ENCODE measurements at regions not wholly inside any gene's neighbourhood (a gene's known extent, or its start where the extent isn't known, plus 50 kb on each side); places are given as distances from the start of the nearest gene placed in this dataset.
A peak's percentile ranks its signal among the peaks of the same experiment; 100 is the strongest.

GRCh38 chr3:150314248-150315004, 93.7 kb upstream of the TSC22D2 start:
- ATAC-seq = no peak
- no peak for DNase-seq (ENCODE audit: low spot score in 2 of 2)
- no peak overlapping the region for H3K27ac Mint-ChIP-seq
- no peaks in the 10 kb centered on the region for H3K4me1 Mint-ChIP-seq
- H3K36me3 Mint-ChIP-seq = no peaks in the 10 kb centered on the region
- H3K9me3 Mint-ChIP-seq = no peaks in the 10 kb centered on the region
- no peak overlapping the region for H3K4me3 Mint-ChIP-seq

- no peak overlapping the region for H3K4me3 Mint-ChIP-seq
- H3K27ac Mint-ChIP-seq = no peak overlapping the region
- no peaks in the 10 kb centered on the region for H3K4me1 Mint-ChIP-seq
- no peak for DNase-seq (ENCODE audit: low spot score in 2 of 2)
- H3K36me3 Mint-ChIP-seq = no peaks in the 10 kb centered on the region
- no peaks in the 10 kb centered on the region for H3K9me3 Mint-ChIP-seq
- ATAC-seq = no peak
Observed at GRCh38 chr3:150312018-150312657, 96.0 kb upstream of the TSC22D2 start.

GRCh38 chr3:150311156-150311555, 96.9 kb upstream of the TSC22D2 start:
- no peak for DNase-seq (ENCODE audit: low spot score in 2 of 2)
- no peak for ATAC-seq
- Mint-ChIP-seq H3K4me1 (no peaks in the 10 kb centered on the region), H3K27ac (no peak overlapping the region), H3K4me3 (no peak overlapping the region), H3K9me3 (no peaks in the 10 kb centered on the region), H3K36me3 (no peaks in the 10 kb centered on the region)

GRCh38 chr3:150309557-150309956, 98.5 kb upstream of the TSC22D2 start:
- DNase-seq (ENCODE audit: low spot score in 2 of 2) (no peak), ATAC-seq (no peak)
- Mint-ChIP-seq H3K27ac (no peak overlapping the region), H3K4me3 (no peak overlapping the region), H3K36me3 (no peaks in the 10 kb centered on the region), H3K9me3 (no peaks in the 10 kb centered on the region), H3K4me1 (no peaks in the 10 kb centered on the region)

GRCh38 chr3:150309257-150309542, 98.9 kb upstream of the TSC22D2 start:
- no peak for ATAC-seq
- H3K4me3 Mint-ChIP-seq = no peak overlapping the region
- no peaks in the 10 kb centered on the region for H3K4me1 Mint-ChIP-seq
- H3K27ac Mint-ChIP-seq = no peak overlapping the region
- DNase-seq (ENCODE audit: low spot score in 2 of 2) = no peak
- no peaks in the 10 kb centered on the region for H3K9me3 Mint-ChIP-seq
- no peaks in the 10 kb centered on the region for H3K36me3 Mint-ChIP-seq

GRCh38 chr3:150308481-150309256, 99.4 kb upstream of the TSC22D2 start:
- H3K4me3 Mint-ChIP-seq = no peak overlapping the region
- H3K9me3 Mint-ChIP-seq = no peaks in the 10 kb centered on the region
- no peaks in the 10 kb centered on the region for H3K36me3 Mint-ChIP-seq
- ATAC-seq (no peak), DNase-seq (ENCODE audit: low spot score in 2 of 2) (no peak)
- no peak overlapping the region for H3K27ac Mint-ChIP-seq
- H3K4me1 Mint-ChIP-seq = no peaks in the 10 kb centered on the region

GRCh38 chr3:150308037-150308319, 100.1 kb upstream of the TSC22D2 start:
- Mint-ChIP-seq H3K4me3 (no peak overlapping the region), H3K27ac (no peak overlapping the region), H3K9me3 (no peaks in the 10 kb centered on the region), H3K36me3 (no peaks in the 10 kb centered on the region), H3K4me1 (no peaks in the 10 kb centered on the region)
- no peak for DNase-seq (ENCODE audit: low spot score in 2 of 2)
- ATAC-seq = no peak

- no peaks in the 10 kb centered on the region for H3K36me3 Mint-ChIP-seq
Observed at GRCh38 chr3:150307311-150308036, 100.6 kb upstream of the TSC22D2 start.

GRCh38 chr3:150306906-150307305, 101.2 kb upstream of the TSC22D2 start:
- H3K4me1 Mint-ChIP-seq = no peaks in the 10 kb centered on the region

More at GRCh38 chr3:150307311-150308036, 100.6 kb upstream of the TSC22D2 start:
- ATAC-seq (no peak), DNase-seq (ENCODE audit: low spot score in 2 of 2) (no peak)
- Mint-ChIP-seq H3K27ac (no peak overlapping the region), H3K4me1 (no peaks in the 10 kb centered on the region), H3K9me3 (no peaks in the 10 kb centered on the region), H3K4me3 (no peak overlapping the region)

GRCh38 chr3:150306083-150306482, 102.0 kb upstream of the TSC22D2 start:
- no peaks in the 10 kb centered on the region for H3K36me3 Mint-ChIP-seq
- no peak for DNase-seq (ENCODE audit: low spot score in 2 of 2)

More at GRCh38 chr3:150306906-150307305, 101.2 kb upstream of the TSC22D2 start:
- Mint-ChIP-seq H3K4me3 (no peak overlapping the region), H3K27ac (no peak overlapping the region), H3K36me3 (no peaks in the 10 kb centered on the region), H3K9me3 (no peaks in the 10 kb centered on the region)
- no peak for DNase-seq (ENCODE audit: low spot score in 2 of 2)
- ATAC-seq = no peak

GRCh38 chr3:150303768-150304167, 104.3 kb upstream of the TSC22D2 start:
- peak; percentile 56 for ATAC-seq
- no peaks in the 10 kb centered on the region for H3K36me3 Mint-ChIP-seq
- no peak for DNase-seq (ENCODE audit: low spot score in 2 of 2)
- H3K9me3 Mint-ChIP-seq = no peaks in the 10 kb centered on the region
- no peak overlapping the region for H3K27ac Mint-ChIP-seq
- no peaks in the 10 kb centered on the region for H3K4me1 Mint-ChIP-seq
- H3K4me3 Mint-ChIP-seq = no peak overlapping the region

More at GRCh38 chr3:150306083-150306482, 102.0 kb upstream of the TSC22D2 start:
- Mint-ChIP-seq H3K9me3 (no peaks in the 10 kb centered on the region), H3K4me1 (no peaks in the 10 kb centered on the region), H3K4me3 (no peak overlapping the region), H3K27ac (no peak overlapping the region)
- no peak for ATAC-seq

- Mint-ChIP-seq H3K36me3 (no peaks in the 10 kb centered on the region), H3K27ac (no peak overlapping the region), H3K4me3 (no peak overlapping the region), H3K4me1 (no peaks in the 10 kb centered on the region), H3K9me3 (no peaks in the 10 kb centered on the region)
- ATAC-seq = no peak
- DNase-seq (ENCODE audit: low spot score in 2 of 2) = no peak
Observed at GRCh38 chr3:150302246-150302645, 105.9 kb upstream of the TSC22D2 start.

GRCh38 chr3:150300852-150301517, 107.1 kb upstream of the TSC22D2 start:
- H3K4me3 Mint-ChIP-seq = no peak overlapping the region

GRCh38 chr3:150300388-150300787, 107.7 kb upstream of the TSC22D2 start:
- Mint-ChIP-seq H3K4me3 (no peak overlapping the region), H3K9me3 (no peaks in the 10 kb centered on the region)
- DNase-seq (ENCODE audit: low spot score in 2 of 2) = no peak

More at GRCh38 chr3:150300852-150301517, 107.1 kb upstream of the TSC22D2 start:
- Mint-ChIP-seq H3K27ac (no peak overlapping the region), H3K36me3 (no peaks in the 10 kb centered on the region), H3K9me3 (no peaks in the 10 kb centered on the region), H3K4me1 (no peaks in the 10 kb centered on the region)
- no peak for ATAC-seq
- DNase-seq (ENCODE audit: low spot score in 2 of 2) = no peak

GRCh38 chr3:150299201-150299600, 108.9 kb upstream of the TSC22D2 start:
- H3K27ac Mint-ChIP-seq = no peak overlapping the region
- ATAC-seq (no peak), DNase-seq (ENCODE audit: low spot score in 2 of 2) (no peak)
- no peaks in the 10 kb centered on the region for H3K9me3 Mint-ChIP-seq
- no peaks in the 10 kb centered on the region for H3K4me1 Mint-ChIP-seq
- H3K4me3 Mint-ChIP-seq = no peak overlapping the region
- H3K36me3 Mint-ChIP-seq = no peaks in the 10 kb centered on the region

More at GRCh38 chr3:150300388-150300787, 107.7 kb upstream of the TSC22D2 start:
- Mint-ChIP-seq H3K36me3 (no peaks in the 10 kb centered on the region), H3K4me1 (no peaks in the 10 kb centered on the region), H3K27ac (no peak overlapping the region)
- no peak for ATAC-seq

Measured in stimulated activated effector memory CD8-positive, alpha-beta T cell treated with anti-CD3 and anti-CD28 coated beads, Interleukin-12 subunit alpha, Interleukin-12 subunit beta, amount 100 ng/mL, for 72 hours (primary cell).